ENCODE measurements at regions not wholly inside any gene's neighbourhood (a gene's known extent, or its start where the extent isn't known, plus 50 kb on each side); places are given as distances from the start of the nearest gene placed in this dataset.

DNA sequence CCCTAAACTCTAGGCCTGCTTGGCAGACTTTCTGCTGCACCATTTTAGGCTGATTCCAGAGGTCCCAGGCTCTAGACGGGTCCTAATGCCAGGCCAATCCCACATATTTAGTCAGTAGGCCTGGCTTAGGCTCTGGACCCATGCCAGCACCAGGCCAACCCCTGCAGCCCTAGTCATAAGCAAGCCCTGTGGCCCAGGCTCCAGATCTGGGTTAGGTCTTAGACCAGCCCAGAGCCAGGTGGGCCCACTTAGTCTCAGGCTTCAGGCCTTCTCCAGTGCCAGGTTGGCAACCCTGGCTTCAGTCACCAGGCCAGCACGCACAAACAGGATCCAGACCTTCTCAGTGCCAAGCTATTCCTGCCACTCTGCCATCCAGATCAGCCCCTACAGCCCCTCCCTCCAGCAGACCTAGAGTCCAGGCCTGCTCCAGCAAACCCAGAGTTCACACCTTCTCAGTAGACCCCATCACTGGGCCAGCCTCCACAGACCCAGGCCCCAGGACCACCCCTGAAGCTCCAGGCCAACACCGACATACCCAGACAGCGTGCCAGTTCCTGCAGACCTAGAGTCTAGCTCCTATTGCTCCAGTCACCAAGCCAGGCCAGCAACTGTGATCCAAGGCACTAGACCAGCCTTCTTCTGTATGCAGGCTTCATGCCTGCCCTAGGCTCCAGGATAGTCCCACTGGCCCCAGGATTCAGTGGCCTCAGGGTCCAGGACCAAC is 467.6 kb downstream of the RWDD3 start:
- no peak for ATAC-seq (ENCODE audit: low read depth)

DNA sequence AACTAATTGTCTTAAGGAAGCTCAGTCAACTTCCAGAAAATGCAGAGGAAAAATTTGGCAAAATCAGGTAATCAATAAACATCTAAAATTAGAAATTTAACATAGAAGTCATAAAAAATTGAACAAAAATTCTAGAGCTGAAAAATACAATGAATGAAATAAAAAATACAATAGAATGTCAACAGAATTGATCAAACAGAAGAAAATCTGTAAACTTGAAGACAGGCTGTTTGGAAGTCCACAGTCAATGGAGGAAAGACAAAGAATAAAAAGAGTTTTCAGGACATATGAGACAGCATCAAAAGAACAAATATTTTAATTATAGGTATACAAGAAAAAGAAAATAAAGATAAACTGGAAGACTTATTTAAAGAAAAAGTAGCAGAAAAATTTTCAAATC is 469.0 kb downstream of the RWDD3 start:
- ATAC-seq (ENCODE audit: low read depth) (no peak), DNase-seq (ENCODE audit: low spot score) (no peak)
- Histone ChIP-seq H3K27ac (ENCODE audit: poor library complexity, severe bottlenecking) (no peak overlapping the region), H3K4me3 (ENCODE audit: severe bottlenecking) (no peak overlapping the region), H3K4me1 (ENCODE audit: insufficient read depth, poor library complexity, severe bottlenecking) (no peaks in the 10 kb centered on the region), H3K9me3 (ENCODE audit: severe bottlenecking) (peaks cover 2% of the 10 kb centered on the region), H3K36me3 (ENCODE audit: low read depth) (no peaks in the 10 kb centered on the region), H3K27me3 (ENCODE audit: insufficient read depth, poor library complexity, severe bottlenecking) (no peaks in the 10 kb centered on the region)
- TF ChIP-seq CTCF (IDR thresholded peaks at IDR 0.05; ENCODE audit: poor library complexity, severe bottlenecking): no peak

More for the DNA sequence above, 467.6 kb downstream of the RWDD3 start:
- peaks cover 2% of the 10 kb centered on the region for H3K9me3 ChIP-seq (ENCODE audit: severe bottlenecking)
- H3K4me3 ChIP-seq (ENCODE audit: severe bottlenecking): no peak overlapping the region
- DNase-seq (ENCODE audit: low spot score): no peak
- no peaks in the 10 kb centered on the region for H3K4me1 ChIP-seq (ENCODE audit: insufficient read depth, poor library complexity, severe bottlenecking)
- no peak for TF ChIP-seq CTCF (IDR thresholded peaks at IDR 0.05; ENCODE audit: poor library complexity, severe bottlenecking)
- H3K27ac ChIP-seq (ENCODE audit: poor library complexity, severe bottlenecking): no peak overlapping the region
- H3K36me3 ChIP-seq (ENCODE audit: low read depth): no peaks in the 10 kb centered on the region
- H3K27me3 ChIP-seq (ENCODE audit: insufficient read depth, poor library complexity, severe bottlenecking): no peaks in the 10 kb centered on the region

- Histone ChIP-seq H3K4me1 (ENCODE audit: insufficient read depth, poor library complexity, severe bottlenecking) (peaks cover 18% of the 10 kb centered on the region), H3K9me3 (ENCODE audit: severe bottlenecking) (no peaks in the 10 kb centered on the region), H3K4me3 (ENCODE audit: severe bottlenecking) (no peak overlapping the region), H3K27ac (ENCODE audit: poor library complexity, severe bottlenecking) (peak overlapping the region; percentile 59), H3K27me3 (ENCODE audit: insufficient read depth, poor library complexity, severe bottlenecking) (no peaks in the 10 kb centered on the region), H3K36me3 (ENCODE audit: low read depth) (no peaks in the 10 kb centered on the region)
- TF ChIP-seq CTCF (IDR thresholded peaks at IDR 0.05; ENCODE audit: poor library complexity, severe bottlenecking): no peak
- DNase-seq (ENCODE audit: low spot score): no peak
- peak; percentile 90 for ATAC-seq (ENCODE audit: low read depth)
Observed at GRCh38 chr1:95716097-95716496, 482.1 kb downstream of the RWDD3 start.

- H3K4me3 ChIP-seq (ENCODE audit: severe bottlenecking): no peak overlapping the region
Observed at GRCh38 chr1:95716550-95716949, 482.5 kb downstream of the RWDD3 start.

More at GRCh38 chr1:95716550-95716949, 482.5 kb downstream of the RWDD3 start:
- peak; percentile 53 for ATAC-seq (ENCODE audit: low read depth)
- no peaks in the 10 kb centered on the region for H3K27me3 ChIP-seq (ENCODE audit: insufficient read depth, poor library complexity, severe bottlenecking)
- no peak for DNase-seq (ENCODE audit: low spot score)
- H3K9me3 ChIP-seq (ENCODE audit: severe bottlenecking): no peaks in the 10 kb centered on the region
- H3K36me3 ChIP-seq (ENCODE audit: low read depth): no peaks in the 10 kb centered on the region
- peak overlapping the region; percentile 59 for H3K27ac ChIP-seq (ENCODE audit: poor library complexity, severe bottlenecking)
- H3K4me1 ChIP-seq (ENCODE audit: insufficient read depth, poor library complexity, severe bottlenecking): peaks cover 18% of the 10 kb centered on the region
- TF ChIP-seq CTCF (IDR thresholded peaks at IDR 0.05; ENCODE audit: poor library complexity, severe bottlenecking): no peak
